HL-60 (cell line): ENCODE measurements at regions not wholly inside any gene's neighbourhood (a gene's known extent, or its start where the extent isn't known, plus 50 kb on each side); places are given as distances from the start of the nearest gene placed in this dataset.

Experiments
- DNase-seq, 2 experiments: peaks; one replicate each; pipeline ENCODE4 v3.0.0-alpha.2; 2010 to 2020; ENCODE audit warnings: low read depth in 1 of 2, low spot score in 1 of 2
- H3K27ac ChIP-seq: fragments of 250-450 bp; sonication (Bioruptor Pico); replicated peaks from 2 replicates; pipeline ENCODE4 v1.5.1; 2020; ENCODE audit warnings: mild to moderate bottlenecking, moderate library complexity
- H3K27me3 ChIP-seq: fragments of 250-450 bp; sonication (Bioruptor Pico); 2 replicates; pipeline ENCODE4 v1.5.1; 2021; ENCODE audit warnings: mild to moderate bottlenecking, moderate library complexity; ENCODE audit not compliant: insufficient read depth, poor library complexity, severe bottlenecking
- H3K4me3 ChIP-seq: replicated peaks from 2 replicates; pipeline ENCODE4 v1.5.1; 2011; ENCODE audit warnings: mild to moderate bottlenecking, control low read depth, low read length; ENCODE audit not compliant: insufficient read depth
- CTCF ChIP-seq: IDR thresholded peaks from one replicate; pipeline ENCODE4 v1.5.1; 2011; ENCODE audit warnings: low read length, control low read depth, inconsistent platforms; ENCODE audit not compliant: insufficient read depth
- GABPA ChIP-seq: IDR thresholded peaks from 2 replicates; pipeline ENCODE4 v1.6.1; 2012; ENCODE audit warnings: low read depth
- POLR2AphosphoS5 ChIP-seq: IDR thresholded peaks from 2 replicates; pipeline ENCODE4 v1.6.1; 2012; ENCODE audit warnings: low read depth
- REST ChIP-seq: IDR thresholded peaks from 2 replicates; pipeline ENCODE4 v1.6.1; 2012; ENCODE audit warnings: low read depth; ENCODE audit not compliant: insufficient replicate concordance
- SPI1 ChIP-seq: IDR thresholded peaks from 2 replicates; pipeline ENCODE4 v1.6.1; 2012; ENCODE audit warnings: low read depth, mild to moderate bottlenecking, borderline replicate concordance

DNA sequence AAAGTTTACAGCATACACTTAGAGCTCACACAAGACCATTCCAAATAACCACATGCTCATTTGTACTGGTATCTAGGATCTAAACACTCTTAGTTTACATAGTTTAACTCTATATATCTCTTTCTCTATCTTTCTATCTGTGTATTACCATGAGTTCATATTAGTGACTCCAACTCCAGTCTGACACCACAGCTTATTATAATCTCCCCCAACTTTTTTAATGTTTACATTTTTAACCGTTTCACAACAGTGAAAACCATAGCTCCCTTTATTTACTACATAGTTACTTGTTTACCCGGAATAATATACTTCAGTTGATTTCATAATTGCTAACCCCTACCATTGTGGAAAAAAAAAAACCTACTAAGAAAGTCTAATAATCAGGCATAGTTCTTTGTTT lies 362.4 kb upstream of the RGS17 start:
- DNase-seq, result no peak
- TF ChIP-seq POLR2AphosphoS5 (no peak), SPI1 (no peak), CTCF (no peak), REST (no peak), GABPA (no peak)
- no peak overlapping the region for H3K27ac ChIP-seq

GRCh38 chr6:153489479-153489878 lies 358.4 kb upstream of the RGS17 start:
- no peak overlapping the region for H3K27ac ChIP-seq
- H3K27me3 ChIP-seq, result no peaks in the 10 kb centered on the region
- H3K4me3 ChIP-seq, result no peak overlapping the region
- no peak for TF ChIP-seq POLR2AphosphoS5
- no peak for TF ChIP-seq GABPA
- no peak for TF ChIP-seq REST
- no peak for TF ChIP-seq CTCF
- no peak for DNase-seq

More for the DNA sequence above, 362.4 kb upstream of the RGS17 start:
- no peaks in the 10 kb centered on the region for H3K27me3 ChIP-seq
- H3K4me3 ChIP-seq, result no peak overlapping the region

- TF ChIP-seq POLR2AphosphoS5 (no peak), GABPA (no peak), SPI1 (no peak), CTCF (no peak)
- no peak overlapping the region for H3K27ac ChIP-seq
- H3K27me3 ChIP-seq, result no peaks in the 10 kb centered on the region
These were observed 357.2 kb upstream of the RGS17 start for GRCh38 chr6:153488267-153488666.

DNA sequence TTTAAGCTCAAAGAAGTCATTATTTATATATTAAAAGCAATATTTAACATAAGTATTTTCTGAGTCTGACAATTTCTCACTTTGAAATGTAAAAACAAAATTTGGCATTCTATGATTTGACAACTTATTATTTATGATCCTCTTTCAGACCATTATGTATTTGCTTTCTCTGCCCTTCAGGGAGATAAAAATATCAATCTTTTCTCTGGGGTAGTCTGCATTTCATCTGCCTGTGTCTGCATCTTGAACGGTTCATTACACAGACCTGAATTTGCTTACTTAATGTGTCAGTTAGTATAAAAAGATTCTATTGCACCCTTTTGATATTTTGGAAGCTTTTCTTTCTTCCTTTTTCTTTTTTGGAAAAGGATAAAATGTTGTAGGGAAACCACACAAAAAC lies 354.0 kb upstream of the RGS17 start:
- no peak for DNase-seq
- Histone ChIP-seq H3K4me3 (no peak overlapping the region), H3K27me3 (no peaks in the 10 kb centered on the region), H3K27ac (no peak overlapping the region)
- no peak for TF ChIP-seq REST
- TF ChIP-seq CTCF, result no peak
- TF ChIP-seq GABPA, result no peak
- TF ChIP-seq POLR2AphosphoS5, result no peak
- no peak for TF ChIP-seq SPI1

More at GRCh38 chr6:153488267-153488666, 357.2 kb upstream of the RGS17 start:
- DNase-seq, result no peak
- no peak overlapping the region for H3K4me3 ChIP-seq
